Daoy (cell line): ENCODE measurements at regions not wholly inside any gene's neighbourhood (a gene's known extent, or its start where the extent isn't known, plus 50 kb on each side); places are given as distances from the start of the nearest gene placed in this dataset.
"Not testable (repeated sequence)": the region's sequence is repeated elsewhere in the genome, so short reads cannot be mapped to it uniquely, and the experiment has no call there.

Experiments
- DNase-seq: peaks from one replicate; pipeline ENCODE4 v3.0.0-alpha.2; 2015; ENCODE audit warnings: low read depth

DNA sequence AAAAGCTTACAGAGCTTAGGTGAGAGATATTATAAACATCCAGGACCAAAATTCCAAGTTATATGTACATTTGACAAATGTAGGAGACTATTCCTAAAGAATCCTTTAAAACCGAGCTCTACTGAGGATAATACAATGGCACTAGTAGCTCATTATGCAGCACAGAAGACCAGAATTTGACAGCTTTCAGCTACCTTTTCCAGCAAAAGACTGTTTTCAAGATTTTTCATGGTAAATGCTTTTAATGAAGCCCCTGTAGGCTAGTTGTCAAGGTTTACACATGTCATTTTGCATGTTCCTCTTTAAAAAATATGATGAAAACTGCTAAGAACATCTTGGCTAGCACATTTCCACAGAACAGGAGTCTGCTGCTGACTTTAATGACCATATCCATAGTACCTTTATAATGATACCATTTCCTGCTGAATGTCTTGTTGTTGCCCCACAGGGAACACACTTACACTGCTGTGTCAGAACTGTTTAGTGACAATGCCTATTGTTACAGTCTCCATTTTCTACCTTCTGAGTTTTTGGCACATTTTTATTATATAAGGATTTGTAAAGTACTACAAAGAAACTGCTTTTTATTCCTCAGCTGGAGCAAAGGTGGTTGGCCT, 1382.3 kb downstream of the RAPGEF2 start:
- no peak for DNase-seq

DNA sequence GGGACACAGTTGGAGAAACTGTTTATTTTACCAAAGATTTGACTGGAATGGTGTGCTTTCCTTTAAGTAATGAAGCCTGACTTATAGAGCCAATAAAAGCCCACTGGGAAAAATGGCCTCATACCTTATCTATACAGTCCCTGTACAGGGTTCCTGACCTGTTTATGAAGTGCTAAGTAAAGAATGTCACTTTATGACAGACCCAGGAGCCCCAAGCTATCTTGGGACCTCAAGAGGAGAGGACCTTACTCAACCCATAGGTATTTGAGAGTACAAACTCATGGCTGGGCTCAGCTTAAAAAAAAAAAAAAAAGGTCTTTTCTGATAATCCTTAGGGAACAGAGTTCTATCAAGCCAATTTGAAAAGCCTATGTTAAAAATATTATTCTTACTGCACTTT, 1389.3 kb downstream of the RAPGEF2 start:
- DNase-seq: no peak

DNA sequence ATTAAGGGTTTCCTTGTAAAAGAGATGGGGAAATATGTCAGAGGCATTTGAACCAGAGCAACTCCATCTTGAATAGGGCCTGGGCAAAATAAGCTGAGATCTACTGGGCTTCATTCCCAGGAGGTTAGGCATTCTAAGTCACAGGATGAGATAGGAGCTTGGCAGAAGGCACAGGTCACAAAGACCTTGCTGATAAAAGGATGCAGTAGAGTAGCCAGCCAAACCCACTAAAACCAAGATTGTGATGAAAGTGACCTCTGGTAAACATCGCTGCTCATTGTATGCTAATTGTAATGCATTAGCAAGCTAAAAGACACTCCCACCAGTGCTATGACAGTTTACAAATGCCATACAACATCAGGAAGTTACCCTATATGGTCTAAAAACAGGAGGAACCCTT, 1390.3 kb downstream of the RAPGEF2 start:
- no peak for DNase-seq

DNA sequence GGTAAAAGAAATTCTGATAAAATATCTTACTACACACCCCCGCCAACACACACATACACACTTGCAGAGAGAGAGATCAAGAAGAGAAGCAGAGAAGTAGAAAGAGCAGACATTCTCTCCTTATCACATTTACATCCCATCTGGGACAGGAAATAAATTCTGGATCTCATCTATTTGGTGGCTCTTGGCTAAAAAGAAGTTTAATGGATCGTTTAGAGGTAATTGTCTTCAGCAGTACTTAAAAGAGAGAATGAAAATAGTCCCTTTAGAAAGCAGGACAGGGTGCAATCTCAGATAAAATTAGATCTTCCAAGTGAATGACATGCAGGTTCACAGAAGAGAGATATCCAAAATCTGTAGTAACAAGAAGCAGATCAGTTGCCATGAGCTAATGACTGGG, 1392.5 kb downstream of the RAPGEF2 start:
- DNase-seq: no peak

DNA sequence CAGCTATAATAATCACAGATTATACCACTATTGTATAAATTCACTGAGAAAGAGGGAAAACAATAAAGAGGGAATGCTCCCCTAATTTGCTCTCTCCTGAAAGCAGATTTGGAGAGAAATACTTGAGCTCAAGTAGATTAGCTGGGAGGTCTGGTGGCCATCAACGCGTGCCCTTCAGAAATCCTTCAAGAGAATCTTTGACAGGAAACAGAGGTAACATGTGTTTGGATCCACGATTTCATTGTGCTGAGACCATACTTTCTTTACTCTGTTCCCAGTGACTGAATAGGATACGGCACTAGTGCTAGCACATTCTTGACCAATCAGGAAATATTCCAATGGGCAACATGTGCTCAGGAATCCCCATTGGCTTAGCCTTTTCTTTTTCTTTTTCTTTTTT, 1395.3 kb downstream of the RAPGEF2 start:
- DNase-seq: no peak

DNA sequence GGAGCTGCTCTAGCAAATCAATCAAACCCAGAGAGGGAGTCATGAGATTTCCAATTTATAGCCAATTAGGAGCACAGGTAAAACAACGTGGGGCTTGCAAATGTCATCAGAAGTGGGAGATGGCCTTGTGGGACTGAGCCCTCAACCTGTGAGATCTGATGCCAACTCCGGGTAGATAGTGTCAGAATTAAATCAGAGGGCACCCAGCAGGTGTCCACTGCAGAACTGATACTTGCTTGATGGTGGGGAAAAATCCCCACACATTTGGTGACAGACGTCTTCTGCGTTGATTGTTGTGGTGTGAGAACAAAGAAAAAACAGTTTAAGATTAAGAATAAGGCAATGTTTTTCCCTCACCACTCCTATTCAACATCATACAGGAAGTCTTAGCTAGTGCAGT, 1402.8 kb downstream of the RAPGEF2 start:
- DNase-seq: no peak

DNA sequence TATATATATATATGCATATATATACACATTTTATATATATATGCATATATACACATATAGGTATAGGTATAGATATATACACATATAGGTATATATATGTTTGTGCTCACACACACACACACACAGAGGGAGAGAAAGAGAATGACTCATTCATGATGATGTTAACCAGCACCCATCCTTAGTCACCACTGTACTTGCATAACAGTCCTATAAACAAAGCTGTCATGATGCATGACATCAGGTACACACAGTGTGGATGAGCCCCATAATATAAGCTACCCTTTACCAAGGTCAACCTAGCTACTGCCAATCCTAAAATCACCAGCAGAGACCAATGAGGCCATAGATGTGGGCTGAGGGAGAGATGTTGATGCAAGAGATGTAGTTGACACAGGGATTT, 1408.0 kb downstream of the RAPGEF2 start:
- DNase-seq: peak; percentile 9

DNA sequence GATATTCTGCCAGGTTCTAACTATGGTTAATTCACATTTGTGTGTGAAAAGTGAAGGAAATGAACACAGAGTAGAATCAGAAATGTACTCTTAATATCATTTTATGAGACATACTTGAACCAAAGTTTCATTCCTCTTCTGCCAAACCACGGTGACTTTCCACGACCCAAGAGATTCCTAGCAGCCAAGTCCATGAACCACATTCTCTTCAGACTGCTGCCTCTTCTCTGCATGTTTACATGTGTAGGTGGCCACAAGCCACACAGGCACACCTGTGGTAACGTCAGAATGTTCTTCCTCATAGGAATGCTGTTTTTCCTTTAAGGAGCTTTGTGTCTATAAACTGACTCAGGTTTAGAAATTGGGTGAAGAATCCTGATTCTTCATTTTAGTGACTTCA, 1411.2 kb downstream of the RAPGEF2 start:
- no peak for DNase-seq

DNA sequence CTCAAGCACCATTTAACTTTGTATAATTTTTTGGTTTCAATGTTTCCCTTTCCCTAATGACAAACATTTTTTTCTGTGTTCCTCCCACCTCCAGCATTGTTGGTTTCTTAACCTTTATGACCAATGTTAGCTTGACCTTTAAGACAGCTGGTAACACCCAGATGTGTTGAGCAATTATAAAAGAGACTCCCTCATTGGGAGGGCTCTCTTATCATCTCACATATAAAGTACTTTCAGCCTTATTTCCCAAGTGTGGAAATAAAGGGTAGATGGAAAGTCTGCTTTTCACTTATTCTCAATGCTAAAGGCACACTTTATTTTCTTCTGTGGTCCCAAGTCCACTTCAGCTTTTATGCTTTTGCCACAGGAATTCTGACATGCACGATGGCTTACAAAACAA, 1420.4 kb downstream of the RAPGEF2 start:
- DNase-seq: no peak

DNA sequence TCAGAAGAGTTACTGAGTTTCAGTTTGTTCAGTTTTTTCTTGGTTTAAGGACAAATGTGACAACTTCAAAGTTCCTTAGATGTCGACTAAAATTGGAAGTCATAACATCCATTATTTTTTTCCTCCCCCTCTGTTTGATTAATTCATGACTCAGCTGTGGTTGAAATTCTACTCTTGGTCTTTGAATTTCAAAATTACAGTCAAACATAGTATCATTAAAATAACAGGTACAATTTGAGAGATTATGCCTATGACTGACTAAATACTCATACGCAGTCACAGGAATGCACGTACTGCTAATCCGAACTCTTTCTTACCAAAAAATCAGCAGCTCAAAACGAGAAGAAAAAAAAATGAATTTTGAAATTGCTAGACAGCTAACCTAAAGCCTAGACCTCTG, 1434.8 kb downstream of the RAPGEF2 start:
- DNase-seq: no peak

DNA sequence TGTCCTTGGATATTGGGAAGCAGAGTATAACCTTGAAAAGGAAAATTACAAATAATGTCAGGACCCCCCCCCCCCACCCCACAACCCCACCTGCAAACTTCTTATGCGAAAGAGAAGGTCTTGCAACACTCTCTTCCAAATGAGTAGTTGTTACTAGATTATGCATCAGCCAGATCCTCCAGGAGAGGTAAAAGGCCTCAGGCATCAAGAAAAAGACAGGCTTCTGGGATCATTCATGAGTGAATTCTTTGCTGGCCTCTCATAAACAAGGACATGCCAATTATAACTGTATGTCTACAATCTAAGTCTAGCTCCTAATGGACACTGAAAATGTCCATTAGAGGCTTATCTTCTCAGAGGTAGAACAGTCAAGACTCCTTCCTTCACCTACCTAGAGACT, 1443.3 kb downstream of the RAPGEF2 start:
- no peak for DNase-seq

DNA sequence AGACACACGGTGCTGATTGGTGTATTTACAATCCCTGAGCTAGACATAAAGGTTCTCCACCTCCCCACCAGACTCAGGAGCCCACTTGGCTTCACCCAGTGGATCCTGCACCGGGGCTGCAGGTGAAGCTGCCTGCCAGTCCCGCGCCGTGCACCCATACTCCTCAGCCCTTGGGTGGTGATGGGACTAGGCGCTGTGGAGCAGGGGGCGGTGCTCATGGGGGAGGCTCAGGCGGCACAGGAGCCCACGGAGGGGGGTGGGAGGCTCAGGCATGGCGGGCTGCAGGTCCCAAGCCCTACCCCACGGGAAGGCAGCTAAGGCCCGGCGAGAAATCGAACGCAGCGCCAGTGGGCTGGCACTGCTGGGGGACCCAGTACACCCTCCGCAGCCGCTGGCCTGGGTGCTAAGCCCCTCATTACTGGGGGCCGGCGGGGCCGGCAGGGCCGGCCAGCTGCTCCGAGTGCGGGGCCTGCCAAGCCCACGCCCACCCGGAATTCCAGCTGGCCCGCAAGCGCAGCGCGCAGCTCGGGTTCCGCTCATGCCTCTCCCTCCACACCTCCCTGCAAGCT, 1447.2 kb downstream of the RAPGEF2 start:
- not testable (repeated sequence) for DNase-seq

DNA sequence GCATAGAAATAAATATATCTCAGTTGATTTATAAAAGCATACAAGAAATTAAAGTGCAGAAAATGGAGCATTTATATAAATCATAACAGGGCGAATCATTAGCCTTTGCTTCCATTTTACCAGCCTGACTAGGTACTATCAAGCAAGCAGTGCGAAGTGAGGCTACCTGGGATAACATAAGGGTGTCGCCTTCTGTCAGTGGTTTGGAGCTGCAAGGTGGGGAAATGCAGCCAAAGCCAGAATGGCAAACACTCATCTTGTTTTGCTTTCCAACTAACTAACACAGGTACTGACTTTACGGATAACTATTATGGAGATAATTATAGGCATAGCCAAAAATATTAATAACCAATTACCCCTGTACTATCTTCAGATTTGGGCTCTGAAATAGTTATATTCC, 1459.8 kb downstream of the RAPGEF2 start:
- DNase-seq: no peak

DNA sequence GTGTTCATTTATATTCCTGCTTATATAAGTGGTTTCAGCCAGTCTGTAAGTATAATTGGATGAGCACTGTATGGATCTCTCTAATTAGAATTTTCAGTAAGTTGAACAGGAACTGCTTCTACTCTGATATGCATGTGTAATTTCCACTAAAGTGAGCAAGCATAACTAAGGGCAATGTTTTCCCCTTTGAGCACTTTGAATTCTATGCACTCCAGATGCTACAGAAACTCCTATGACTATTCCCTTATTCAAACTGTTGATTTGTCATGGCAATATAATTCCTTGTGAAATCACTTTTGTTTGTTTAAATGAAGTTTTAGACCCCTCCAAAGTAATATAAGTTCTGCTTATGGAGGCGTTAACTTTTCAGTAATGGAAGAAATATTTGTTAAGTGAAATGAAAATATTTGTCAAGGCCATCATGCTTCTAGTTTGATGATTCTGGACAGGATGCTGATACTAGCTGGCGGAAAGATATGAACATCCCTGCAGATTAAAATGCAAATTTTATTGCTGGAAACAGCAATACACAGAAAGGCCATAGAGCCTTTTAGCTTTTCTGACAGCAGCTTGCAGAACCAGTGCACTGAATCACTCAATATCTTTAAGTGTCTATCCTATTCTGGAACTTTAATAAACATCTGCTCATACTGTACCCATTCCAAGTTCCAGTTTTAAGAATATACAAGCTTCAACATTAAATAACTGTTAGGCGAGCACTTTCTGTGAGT, 1460.8 kb downstream of the RAPGEF2 start:
- no peak for DNase-seq

DNA sequence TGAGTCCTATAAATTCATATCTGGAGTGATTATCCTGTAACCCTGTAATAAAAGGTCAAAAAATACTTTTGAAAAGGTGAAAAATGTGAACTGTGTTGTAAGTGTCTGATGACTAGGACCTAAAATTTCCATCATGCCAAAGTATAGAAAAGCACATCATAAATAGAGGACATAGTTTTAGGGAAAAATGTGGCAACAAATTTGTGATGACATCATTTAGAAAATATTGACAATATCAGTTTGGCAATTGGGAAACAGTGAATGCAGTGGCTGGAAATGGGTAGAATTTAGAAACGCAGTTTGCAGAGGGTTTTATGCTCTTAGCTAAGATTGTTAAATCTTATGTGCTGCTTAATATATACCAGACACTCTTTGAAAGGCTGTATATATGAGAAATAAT, 1464.8 kb downstream of the RAPGEF2 start:
- no peak for DNase-seq

DNA sequence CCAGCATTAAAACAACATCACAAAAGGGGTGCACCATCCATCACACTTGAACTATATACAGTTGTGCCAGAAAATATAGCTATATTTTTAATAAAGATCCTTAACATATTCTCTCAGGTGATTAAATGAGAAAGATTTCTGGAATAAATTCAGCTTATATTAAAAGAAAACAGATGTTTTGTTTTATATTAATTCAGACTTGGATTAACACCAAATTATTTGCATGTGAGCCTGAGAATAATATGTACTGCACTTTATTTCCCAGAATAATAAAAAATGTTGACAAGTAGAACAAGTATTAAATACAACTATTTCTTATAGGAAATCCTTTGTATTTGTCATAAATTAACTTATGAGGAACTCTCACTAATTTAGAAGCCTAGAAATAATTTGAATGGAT, 1467.4 kb downstream of the RAPGEF2 start:
- no peak for DNase-seq

DNA sequence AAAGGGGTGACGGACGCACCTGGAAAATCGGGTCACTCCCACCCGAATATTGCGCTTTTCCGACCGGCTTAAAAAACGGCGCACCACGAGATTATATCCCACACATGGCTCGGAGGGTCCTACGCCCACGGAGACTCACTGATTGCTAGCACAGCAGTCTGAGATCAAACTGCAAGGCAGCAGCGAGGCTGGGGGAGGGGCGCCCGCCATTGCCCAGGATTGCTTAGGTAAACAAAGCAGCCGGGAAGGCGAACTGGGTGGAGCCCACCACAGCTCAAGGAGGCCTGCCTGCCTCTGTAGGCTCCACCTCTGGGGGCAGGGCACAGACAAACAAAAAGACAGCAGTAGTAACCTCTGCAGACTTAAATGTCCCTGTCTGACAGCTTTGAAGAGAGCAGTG, 1471.4 kb downstream of the RAPGEF2 start:
- DNase-seq: not testable (repeated sequence)

DNA sequence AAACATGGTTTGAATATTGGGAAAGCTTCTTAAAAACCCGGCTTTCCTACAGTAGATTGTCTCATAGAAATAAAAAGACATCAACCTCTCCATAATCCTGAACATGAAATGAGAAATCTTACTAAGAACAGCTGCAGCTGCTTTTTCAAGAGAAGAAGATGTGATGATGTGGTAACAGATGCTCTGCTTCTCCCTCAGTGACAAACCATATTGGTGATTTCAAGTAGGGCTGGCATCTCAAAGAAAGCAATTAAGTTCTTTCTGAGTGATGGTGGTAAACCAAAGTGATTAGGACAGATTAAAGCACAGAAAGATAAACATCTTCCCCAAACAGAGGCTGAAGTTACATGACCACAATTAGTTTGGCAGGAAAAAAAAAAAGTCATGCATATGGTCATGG, 1477.7 kb downstream of the RAPGEF2 start:
- DNase-seq: no peak

DNA sequence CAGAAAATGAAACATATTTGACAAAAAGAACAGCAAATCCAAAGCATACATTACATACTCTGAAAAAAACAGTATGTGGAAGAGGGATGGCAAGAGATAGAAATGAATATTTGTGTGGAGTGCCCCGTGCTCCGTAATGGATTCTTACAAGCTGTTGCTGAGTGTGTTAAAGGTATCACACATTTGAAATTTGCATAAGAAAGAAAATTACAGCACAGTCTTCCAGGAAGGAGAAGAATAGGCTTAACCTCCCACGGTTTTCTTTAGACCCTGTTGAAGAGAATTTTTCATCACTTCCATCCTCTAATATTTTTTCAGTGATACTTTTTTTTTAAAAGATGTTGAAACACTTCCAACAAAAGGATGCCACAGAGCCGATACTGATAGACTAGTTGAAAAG, 1489.4 kb downstream of the RAPGEF2 start:
- no peak for DNase-seq

DNA sequence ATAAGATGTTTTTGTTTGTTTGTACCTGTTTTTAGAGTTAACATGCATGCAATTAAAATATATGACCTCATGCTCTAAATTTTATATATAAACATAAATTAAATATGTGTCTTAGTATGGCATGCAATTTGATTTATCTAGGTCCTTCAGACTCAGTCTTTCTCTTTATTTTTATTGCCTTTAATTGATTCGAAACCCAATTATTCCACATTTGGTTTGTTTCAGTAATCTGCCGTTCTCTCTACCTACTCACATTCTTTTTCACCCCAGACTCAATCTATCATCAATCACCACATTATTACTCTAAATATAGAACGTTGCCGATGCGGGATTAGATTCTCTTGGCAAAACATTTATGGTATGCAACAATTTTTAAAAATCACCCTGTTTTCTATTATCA, 1492.8 kb downstream of the RAPGEF2 start:
- no peak for DNase-seq

DNA sequence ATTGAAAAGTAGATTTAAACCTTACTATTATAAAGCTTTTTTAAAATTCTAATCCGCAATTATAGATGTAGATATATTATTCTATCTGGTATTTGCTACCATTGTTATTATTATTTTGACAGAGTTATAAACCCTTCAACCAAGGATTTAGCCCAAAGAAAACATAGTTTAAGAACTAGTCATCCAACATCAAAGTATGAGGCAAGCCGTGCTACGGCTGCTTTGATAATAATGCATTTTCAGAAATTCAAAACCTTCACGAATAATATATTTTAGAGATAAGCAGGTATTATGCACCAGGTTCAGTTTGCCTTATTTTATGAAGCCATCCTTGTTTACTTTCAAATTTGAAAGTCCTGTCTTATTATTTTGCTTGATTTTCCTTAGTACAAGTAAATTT, 1501.7 kb downstream of the RAPGEF2 start:
- DNase-seq: no peak

DNA sequence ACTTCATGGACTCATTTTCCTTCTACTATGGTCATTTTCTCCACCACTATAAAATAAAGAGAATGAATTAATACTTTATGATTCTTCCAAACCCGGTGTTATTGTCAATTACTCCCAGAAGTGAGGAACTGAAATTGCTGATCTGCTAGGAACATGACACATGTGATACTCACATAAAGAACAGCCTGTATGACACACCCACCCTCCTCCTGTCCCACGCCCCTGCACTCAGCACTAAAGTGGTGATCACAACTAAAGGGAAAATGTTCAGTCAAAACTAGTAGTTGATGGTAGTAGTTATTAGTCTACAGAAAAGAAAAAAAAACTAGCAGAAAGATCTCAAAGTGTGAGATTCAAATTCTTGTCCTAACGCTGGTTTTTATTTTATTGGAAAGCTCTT, 1508.3 kb downstream of the RAPGEF2 start:
- no peak for DNase-seq

DNA sequence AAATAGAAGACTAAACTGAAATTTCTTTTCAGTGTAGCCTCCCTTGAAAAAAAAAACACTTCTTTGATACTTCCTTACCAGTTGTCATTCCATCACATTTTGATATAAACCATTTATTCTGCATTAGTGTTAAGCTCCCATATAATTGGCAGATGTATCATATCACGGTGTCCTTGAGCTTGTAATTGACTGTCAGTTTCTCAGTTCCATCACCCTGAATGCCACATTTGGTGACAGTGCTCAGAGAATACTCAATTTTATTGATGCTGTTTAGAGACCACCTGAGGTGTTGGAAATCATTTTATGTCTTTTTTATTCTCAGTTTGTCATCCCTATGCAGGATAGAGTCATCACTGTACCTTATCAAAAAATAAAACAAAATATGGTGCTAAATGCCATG, 1528.2 kb downstream of the RAPGEF2 start:
- DNase-seq: no peak

DNA sequence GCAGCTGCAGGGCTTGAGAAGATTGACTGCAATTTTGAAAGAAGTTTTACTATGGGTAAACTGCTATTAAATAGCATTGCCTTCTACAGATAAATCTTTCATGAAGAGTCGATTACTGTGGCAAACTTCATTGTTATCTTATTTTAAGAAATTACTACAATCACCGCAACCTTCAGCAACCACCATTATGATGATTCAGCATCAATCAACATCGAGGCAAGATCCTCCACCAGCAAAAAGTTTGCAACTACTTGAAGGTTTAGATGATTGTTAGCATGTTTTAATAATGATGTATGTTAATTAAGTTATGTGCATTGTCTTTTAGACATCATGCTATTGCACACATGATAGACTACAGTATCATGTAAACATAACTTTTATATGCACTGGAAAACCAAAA, 1511.0 kb downstream of the FSTL5 start:
- DNase-seq: no peak
